ENCODE measurements at regions not wholly inside any gene's neighbourhood (a gene's known extent, or its start where the extent isn't known, plus 50 kb on each side); places are given as distances from the start of the nearest gene placed in this dataset.

DNA sequence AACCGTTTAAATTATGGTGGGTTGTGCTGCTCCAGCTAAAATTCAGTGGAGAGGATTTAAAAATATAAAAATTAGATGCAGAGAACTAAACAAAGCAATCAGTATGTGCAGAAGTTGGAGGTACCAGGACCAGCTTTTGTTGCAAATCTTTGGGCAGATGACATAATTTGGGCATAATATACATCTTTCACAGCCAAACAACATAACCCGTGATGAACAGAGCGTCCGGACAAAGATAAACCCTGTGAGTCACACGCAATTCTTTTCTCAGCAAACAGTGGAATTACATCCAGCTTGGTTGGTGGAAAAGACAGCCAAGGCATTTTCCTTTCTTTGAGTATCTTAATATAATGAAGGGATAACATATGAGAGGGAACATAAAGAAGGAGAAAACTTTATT is 419.4 kb upstream of the ADAMTS9 start:
- DNase-seq, result no peak

DNA sequence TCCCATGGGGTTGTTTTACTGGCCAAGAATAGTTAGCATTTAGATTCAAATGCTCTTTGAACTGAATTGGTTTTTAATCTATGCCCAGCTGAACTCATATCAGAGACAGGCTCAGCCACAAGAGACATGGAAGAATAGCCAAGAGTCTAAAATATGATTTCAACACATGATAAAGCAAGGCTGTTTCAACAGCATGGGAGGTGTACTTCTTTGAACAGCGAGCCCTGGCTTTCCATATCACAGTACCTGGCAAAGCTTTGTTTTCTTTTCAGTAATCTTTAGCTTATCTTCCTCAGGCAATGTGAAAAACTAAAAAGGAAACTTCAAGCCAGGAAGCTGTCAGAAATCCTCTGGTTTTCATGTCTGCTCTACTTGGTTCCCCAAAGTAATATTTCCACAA is 413.6 kb upstream of the ADAMTS9 start:
- no peak for DNase-seq

DNA sequence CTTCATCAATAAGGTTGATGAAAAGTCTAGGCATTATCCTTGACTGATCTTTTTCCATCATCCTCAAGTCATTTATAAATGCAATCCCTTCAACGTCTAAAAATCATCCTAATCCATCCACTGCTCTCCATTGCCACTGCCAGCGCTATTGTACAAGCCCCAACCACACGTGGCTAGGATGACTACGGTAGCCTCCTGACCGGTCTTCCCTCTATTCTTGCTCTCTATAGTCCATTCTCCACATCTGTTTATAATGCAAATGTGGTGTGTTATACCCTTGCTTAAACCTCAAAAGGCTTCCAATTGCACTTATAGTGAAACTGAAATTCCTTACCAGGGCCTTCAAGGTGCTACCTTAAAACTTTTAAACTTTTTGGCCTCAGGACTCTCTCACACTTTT is 410.6 kb upstream of the ADAMTS9 start:
- no peak for DNase-seq

DNA sequence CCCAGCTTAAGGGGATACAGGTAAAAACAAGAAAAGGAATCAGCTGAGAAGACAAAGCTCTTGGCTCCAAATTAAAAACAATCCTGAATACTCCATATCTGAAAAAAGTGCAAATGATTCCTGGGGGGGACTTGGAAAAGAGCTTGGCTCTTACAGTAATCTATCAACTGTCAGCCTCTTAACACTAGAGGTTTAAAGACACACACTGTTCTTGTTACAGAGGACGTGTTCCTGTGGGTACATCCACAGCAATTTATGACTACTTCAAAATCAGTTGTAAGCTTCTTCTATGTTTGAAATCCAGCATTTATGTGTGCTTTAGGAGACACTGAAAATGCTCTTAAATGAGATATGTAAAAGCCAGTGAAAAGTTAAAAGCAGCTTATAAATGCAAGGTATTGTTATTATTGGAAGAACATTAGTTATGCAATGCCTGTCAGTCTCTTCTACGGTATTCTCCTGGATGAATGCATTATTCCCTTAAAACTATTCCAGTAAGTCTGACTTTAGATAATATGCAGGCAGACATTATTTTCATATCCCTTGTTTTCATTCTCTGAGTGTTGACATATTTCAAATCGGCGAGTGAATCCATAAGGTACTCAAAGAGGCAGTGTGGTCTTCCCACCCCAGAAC is 408.4 kb upstream of the ADAMTS9 start:
- DNase-seq, result no peak

DNA sequence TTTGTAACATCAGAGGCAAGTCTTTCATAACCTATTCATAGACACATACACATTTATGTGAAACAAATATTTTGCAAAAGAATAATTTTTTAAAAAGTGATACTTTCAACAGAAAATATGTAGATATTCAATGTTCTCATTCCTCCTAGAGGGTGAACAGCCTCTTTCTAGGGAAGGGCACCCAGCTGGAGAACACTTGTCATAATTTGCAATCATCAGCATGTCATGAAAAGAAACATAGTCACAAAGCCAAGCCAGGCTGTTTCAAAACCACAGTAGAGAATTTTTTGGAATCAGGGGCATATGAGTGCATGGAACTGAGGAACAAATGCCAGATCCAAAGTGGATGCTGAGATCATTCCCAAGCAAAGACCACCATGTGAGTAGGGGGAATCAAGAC is 406.9 kb upstream of the ADAMTS9 start:
- no peak for DNase-seq

DNA sequence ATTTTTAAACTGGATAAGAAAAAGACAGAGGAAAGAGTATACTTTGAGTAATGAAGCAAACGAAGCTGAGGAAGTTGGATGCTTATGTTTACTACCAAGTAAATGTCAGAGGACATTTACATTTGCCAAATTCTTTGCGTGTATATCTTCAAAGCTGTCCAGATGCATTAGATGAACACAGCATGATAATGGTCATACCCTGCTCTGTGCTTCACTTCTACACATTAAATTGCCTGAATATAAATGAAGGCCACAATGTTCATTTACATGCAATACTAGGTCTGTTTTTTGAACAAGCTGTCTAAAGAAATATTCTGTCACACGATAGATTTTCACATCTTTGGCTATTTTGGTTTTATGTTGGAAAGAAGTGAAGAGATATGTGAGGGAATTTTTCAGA is 405.8 kb upstream of the ADAMTS9 start:
- no peak for DNase-seq

DNA sequence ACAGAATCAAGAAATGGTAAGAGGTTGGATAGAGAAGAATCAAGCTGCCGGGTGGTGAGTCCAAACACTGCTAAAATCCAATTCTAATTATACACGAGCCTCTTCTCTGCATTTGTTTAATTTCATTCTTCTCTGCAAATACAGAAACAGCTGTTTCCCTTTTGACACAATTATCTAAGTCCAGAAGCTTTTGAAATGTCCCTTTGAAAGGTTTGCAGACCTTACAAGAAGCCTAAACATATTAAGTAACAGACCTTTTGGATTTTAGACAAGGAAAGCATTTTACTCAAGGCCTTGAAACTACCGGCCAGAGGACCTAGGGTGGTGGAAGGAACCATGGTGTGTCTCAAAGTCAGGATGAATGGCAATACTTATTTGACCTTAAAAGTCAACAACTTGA is 403.8 kb upstream of the ADAMTS9 start:
- DNase-seq, result no peak

DNA sequence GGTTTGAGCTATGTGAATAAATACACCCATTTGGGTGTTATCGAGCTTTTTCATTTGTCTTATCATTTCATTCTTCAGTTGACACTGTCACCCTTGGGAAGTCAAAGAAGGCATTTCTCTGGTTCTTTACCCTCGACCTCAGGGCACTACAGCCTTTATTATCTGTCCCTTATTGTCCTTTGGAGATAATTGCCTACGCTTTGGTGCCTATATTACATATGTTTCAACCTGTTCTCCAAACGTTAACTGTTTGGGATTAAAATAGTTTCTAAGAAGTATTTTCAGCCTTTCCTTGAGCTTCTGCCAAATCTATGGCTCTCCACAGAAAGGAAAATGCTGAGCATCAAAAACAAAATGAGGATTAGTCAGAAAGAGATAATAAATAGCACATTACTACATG is 395.4 kb upstream of the ADAMTS9 start:
- DNase-seq, result no peak

DNA sequence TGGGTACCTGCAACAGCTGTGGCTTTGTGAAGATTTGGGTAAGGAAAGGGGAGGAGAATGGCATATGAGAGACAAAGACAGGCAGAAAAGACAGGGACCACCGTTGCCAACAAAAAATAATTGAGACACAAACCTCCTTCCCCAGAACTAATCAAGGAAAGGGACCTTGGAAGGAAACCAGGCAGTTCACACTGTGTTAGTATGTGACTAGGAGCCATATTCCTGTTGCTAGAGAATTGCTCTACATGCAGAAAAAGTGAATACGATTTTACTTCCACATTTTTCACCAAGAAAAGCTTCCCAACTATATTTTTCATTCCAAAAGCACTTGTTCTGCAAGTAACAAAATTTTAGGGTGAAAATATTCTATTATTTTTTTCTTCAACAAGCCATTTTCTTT is 393.7 kb upstream of the ADAMTS9 start:
- DNase-seq, result no peak

DNA sequence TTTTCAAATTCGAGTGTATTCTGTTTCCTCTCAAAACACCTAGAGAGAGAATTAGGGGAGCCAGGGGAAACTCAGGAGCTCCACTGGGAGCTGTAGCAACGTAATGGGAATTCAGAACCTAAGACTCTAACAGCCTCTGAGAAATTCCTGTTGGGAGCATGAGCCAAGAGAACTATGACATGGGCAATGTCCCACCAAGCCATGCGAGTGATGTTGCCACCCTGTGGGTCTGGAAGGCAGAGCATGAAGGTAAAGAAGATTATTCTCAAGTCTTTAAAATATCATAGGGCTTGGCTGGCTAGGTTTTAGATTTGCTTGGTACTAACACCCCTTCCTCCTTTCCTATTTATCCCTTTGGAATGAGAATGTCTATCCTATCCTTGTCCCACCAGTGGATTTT is 392.6 kb upstream of the ADAMTS9 start:
- DNase-seq, result no peak

DNA sequence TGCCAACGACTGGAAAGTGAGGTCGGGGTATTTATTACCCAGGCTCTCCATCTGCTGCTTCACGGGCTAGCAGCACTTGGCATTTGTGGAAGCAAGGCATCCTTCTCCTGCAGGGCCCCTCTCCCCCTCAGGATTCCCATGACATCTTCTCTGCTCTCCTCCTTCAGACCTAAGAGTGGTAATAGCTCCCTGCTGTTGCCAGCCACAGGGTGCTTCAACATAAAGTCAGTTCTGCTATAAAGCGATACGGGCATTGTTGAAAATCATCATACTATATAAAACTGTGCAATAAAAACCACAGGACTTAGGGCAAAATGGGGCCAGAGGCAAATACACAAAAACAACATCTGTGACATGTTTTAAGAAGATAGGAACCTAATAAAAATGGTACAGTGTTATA is 391.8 kb upstream of the ADAMTS9 start:
- no peak for DNase-seq

DNA sequence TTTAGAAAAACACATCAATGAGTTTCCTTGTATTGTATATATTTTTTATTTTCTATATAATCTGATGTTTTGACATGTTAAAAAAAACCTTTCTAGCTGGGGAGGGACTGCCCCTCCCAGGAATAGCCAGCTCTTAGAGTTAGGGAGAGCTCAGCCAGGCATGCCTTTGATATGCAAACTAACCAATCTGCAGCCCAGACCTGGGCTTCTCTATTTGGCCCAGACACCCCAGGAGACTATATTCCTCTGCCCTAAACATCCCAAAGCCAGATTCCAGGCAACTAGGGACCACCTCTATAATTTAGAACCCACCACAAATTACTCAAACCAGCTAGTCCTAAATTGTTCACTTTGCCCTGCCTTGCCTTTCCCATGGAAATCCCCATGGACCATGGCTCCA is 390.9 kb upstream of the ADAMTS9 start:
- no peak for DNase-seq

DNA sequence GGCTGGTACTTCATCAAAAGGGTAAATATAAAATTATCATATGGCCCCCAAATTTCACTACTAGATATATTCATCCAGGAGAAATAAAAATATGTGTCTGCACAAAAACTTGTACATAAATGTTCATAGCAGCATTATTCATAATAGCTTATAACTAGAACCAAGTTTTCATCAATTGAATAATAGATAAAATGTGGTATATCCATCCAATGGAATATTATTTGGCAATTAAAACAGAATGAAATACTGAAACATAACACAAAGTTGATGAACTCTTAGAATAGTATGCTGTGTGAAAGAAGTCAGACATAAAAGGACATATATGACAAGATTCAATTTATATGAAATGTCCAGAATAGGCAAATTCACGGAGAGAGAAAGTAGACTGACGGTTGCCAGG is 389.3 kb upstream of the ADAMTS9 start:
- no peak for DNase-seq

DNA sequence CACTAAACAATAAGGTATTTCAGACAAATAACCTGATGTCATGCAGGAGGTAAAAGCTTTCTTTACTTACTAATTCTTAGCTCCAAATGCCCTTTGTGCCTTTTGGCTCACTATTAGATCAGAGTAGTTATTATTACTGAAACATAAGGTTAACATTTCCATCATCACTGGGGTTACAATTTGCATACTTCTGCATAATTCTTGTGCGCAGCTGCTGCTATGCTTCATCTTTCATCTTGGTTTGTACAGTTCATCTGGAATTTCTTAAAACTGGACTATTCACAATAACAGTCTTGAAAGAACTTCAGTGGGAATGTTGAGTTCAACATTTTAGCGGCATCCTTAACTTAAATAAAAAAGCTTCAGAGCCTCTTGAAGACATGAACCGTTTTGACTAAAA is 383.2 kb upstream of the ADAMTS9 start:
- DNase-seq, result no peak

DNA sequence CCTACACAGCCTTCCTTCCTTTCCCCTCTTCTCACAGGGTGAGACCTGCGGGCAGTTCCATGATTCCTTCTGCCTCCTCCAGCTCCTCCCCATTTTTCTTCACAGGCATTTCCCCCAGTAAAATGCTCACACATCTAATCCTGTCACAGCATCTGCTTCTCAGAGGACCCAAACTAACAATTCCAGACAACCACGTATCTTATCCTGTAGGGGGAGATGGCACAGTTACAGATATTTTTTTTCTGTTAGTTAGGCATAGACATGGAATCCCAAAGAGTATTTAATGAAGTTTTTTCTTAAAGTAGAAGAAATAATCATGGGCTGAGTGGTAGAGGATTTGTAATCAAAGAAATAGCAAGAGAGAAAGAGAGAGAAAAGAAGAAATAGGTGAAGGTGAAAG is 373.1 kb upstream of the ADAMTS9 start:
- DNase-seq, result no peak

DNA sequence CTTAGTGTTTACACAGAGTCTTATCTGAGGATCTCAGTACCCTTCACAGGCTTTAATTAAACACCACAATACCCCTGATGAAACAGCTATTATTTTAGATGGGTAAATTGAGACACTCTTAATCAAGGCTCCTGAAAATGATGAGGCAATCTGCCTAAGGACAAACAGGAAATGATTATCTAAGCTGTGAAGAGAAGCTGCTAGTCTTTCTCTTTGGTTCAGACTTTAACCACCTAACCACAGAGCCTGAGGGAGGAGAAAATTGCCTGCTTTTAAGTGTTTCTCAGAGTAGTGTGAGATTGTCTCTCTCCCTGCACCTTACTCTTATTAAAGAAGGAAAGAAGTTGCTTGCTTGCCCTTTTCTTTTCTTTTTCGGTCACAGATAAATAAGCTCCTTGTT is 364.3 kb upstream of the ADAMTS9 start:
- no peak for DNase-seq

DNA sequence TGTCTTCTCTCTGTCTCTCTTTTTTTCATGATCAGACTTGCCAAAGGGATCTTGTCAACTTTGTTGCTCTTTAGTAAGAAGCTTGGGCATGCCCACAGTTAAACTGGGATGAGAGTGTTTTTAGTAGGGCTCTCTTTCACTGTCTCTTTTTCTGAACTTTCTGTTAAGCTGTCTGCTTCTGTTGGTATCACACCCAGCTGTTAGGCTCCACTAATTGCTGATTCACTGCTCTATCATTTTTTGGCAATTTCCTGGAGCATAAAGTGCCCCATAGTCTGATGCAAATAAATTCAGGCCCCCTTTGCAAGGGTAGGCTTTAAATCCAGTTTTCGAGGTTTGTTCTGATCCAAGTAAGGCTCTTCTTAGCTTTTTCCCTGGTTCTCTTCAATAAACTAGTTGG is 360.4 kb upstream of the ADAMTS9 start:
- no peak for DNase-seq

DNA sequence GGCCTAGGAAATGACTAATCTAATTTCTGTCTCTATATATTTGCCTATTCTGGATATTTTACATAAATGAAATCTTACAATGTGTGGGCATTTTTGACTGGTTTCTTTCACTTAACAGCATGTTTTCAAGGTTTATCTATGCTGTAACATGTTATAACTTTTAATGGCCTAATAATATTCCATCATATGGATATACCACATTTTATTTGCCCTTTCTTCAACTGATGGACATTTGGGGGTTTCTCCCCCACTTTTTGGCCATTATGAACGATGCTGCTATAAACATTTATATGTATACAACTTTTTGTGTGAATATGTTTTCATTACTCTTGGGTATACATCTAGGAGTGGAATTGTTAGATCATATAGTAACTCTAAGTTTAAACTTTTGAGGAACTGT is 357.3 kb upstream of the ADAMTS9 start:
- no peak for DNase-seq

DNA sequence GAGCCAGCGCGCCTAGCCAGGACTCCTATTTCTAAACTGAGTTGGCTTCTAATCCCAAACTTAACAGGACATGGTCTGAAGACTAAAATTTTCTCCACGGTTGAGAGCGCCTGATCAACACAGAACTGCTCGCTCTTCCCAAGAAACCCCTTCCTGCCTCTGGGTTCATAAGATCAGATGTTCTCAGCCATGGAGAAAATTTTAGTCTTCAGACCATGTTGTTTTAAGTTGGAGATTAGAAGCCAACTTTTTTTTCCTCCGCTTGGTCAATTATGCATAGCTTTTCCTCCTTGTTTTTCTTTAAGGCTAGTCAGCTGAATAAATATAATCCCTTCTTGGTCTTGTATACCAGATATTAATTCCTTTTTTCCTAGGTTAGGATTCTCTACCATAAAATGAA is 356.6 kb upstream of the ADAMTS9 start:
- DNase-seq, result no peak

DNA sequence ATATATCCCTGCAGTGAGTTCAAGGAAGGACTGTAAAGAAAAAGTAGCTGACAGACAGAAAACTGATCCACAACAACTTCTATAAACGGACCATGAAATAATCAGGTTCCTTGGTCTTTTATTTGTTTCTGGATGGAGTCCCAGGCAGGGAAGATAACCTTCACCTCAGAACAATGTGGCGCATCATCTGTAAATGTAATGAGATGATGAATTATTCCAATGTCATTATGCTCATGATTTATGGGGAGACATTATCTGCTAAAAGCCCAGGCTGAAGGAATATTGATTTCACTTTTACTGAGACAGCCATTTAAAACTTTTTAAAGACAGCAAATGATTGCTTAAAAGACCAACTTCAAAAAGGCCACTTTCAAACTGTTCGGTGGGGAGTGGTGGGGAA is 354.9 kb upstream of the ADAMTS9 start:
- DNase-seq, result no peak

DNA sequence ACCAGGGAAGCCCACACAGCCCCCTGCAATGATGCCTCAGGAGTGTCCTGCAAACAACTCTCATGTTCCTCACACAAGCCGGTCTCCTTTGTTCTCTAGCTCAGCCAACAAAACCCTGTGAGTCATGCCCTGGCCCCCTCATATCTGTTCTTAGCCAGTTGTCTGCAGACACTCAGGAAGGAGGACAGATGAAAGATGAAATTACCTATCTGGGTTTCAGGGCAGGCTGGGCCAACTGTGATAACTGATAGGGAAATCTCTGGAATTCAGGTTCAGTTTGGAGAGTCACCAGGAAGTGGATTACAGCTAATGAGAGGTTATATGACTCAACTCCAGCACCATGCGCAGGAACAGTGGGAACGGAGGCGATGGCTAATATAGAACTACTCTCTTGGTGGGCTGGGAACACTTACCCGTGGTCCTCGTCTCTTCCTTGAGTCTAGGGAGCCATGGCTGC is 352.0 kb upstream of the ADAMTS9 start:
- DNase-seq, result no peak

DNA sequence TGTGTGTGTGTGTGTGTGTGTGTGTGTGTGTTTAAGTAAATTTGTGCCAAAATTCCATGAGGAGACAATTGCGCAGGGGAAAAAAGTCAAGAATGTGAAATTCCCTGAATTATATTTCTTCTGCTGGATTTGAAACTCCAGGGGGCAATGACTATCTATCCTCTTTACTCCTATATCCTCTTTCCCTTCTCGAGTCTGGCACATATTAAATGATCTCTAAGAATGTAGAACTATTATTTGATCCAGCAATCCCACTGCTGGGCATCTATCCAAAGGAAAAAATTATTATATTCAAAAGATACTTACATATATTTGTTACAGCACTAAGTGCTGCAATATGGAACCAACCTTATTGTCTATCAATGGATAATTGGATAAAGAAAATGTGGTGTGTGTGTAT is 350.1 kb upstream of the ADAMTS9 start:
- no peak for DNase-seq

DNA sequence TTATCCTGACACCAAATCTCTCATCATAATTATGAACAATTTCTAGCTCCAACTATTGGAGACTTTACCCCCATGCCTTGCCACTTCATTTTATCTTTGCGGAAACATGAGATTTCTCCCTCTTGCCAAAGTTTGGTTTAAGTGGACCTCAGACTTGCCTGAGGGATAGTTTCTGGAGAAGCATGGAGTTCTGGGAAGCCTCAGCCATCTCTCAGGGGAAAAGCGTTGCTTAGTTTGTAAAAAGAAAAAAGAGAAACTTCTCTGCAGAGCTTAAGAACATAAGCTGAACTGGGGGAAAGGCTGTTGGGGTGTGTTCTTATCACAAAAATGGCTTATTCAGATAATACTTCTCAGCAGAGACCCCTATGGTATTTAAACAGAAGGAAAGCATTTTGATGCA is 347.4 kb upstream of the ADAMTS9 start:
- DNase-seq, result no peak

DNA sequence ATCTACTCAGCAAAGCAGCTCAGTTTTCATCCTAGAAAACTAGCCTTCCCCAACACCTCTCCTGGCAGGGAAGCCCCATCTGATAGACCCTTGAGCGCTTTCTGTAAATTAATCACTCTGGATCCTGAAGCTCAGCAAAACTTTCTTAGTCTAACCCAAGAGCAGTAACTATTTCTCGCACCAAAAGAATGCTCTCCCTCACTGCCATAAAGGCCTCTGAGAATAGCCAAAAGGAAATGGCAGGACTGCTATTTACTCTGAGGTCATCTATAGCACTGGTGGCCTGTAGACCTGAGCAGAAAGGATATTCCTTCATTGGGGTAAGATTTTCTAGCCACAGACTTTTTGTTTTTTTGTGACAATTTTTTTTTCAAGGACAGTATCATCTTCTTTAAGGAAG is 345.8 kb upstream of the ADAMTS9 start:
- no peak for DNase-seq

DNA sequence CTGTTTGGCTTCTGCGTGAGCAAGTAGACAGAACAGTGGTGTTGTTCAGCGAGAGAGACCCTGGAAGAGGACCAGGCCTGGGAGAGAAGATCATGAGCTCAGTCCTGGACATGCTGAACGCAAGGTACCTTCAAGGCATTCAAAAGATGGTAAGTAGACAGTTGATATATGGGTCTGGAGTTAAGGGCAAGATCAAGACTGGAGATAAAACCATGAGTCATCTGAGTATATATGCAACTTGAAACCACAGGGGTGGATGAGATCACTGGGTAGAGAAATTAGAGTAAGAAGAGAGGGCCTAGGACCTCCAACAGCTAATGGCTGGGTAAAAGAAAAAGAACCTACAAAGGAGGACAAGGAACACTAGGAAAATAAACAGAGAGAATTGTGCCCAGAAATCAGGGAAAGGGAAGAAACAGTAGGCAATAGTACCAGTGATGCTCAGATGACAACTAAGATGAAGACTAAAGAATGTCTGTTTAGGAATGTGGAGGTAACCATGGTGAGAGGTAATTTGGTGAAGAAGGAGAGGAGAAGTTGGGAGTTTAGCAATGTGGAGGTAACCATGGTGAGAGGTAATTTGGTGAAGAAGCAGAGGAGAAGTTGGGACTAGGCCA is 343.2 kb upstream of the ADAMTS9 start:
- DNase-seq, result peak; percentile 47

Measured in activated CD4-positive, alpha-beta T cell treated with anti-CD3 and anti-CD28 coated beads, Interleukin-10, Interleukin-2, amounts not matched to agents 100 ng/mL and 50 ng/mL, durations not matched to agents 16 hours and 8 hours (primary cell).